ENCODE measurements at regions not wholly inside any gene's neighbourhood (a gene's known extent, or its start where the extent isn't known, plus 50 kb on each side); places are given as distances from the start of the nearest gene placed in this dataset.

GRCh38 chr15:79186616-79187015 is 95.9 kb upstream of the ANKRD34C start:
- H3K27ac Mint-ChIP-seq = no peak overlapping the region
- no peak for DNase-seq (ENCODE audit: low spot score)
- no peaks in the 10 kb centered on the region for H4K20me1 ChIP-seq (replicated peaks; ENCODE audit: insufficient read depth)
- no peak for TF ChIP-seq ZNF462 (CRISPR knock-in tag; IDR thresholded peaks at IDR 0.05)
- TF ChIP-seq ZNF331 (CRISPR knock-in tag; IDR thresholded peaks at IDR 0.05; ENCODE audit: low read depth) = no peak
- TF ChIP-seq CTCF (conservative IDR thresholded peaks at IDR 0.05; ENCODE audit: low read depth in 2 of 2) = no peak
- TF ChIP-seq NANOG (IDR thresholded peaks at IDR 0.05; ENCODE audit: borderline replicate concordance) = no peak
- no peak overlapping the region for H3K4me3 Mint-ChIP-seq
- no peaks in the 10 kb centered on the region; the same call in 2 of the 3 replicates for H3K9me3 Mint-ChIP-seq
- no peak overlapping the region for H3K4me2 ChIP-seq
- H3F3A ChIP-seq (replicated peaks; ENCODE audit: low read depth) = no peaks in the 10 kb centered on the region
- no peak overlapping the region for H3K4me3 ChIP-seq
- no peaks in the 10 kb centered on the region for H3K36me3 ChIP-seq (ENCODE audit: insufficient read depth)
- no peaks in the 10 kb centered on the region for H3K36me3 Mint-ChIP-seq (ENCODE audit: low read depth)
- no peaks in the 10 kb centered on the region for H3K27me3 ChIP-seq (ENCODE audit: insufficient read depth)
- H3K27me3 Mint-ChIP-seq (ENCODE audit: insufficient read depth, low read depth, poor library complexity) = peaks cover 15% of the 10 kb centered on the region
- H3K4me1 Mint-ChIP-seq = peaks cover 4% of the 10 kb centered on the region; the same call in 2 of the 3 replicates
- no peaks in the 10 kb centered on the region; the same call in 1 of the 2 replicates for H3K4me1 ChIP-seq (ENCODE audit: insufficient read depth)
- H3K79me2 ChIP-seq (replicated peaks; ENCODE audit: insufficient read depth) = no peaks in the 10 kb centered on the region
- no peak overlapping the region for H3K27ac ChIP-seq (ENCODE audit: low read depth)
- peaks cover 8% of the 10 kb centered on the region; the same call in 1 of the 2 replicates for H3K9me2 ChIP-seq (ENCODE audit: insufficient read depth)
- no peak overlapping the region for H2AFZ ChIP-seq
- no peak for ATAC-seq
